ENCODE measurements at regions not wholly inside any gene's neighbourhood (a gene's known extent, or its start where the extent isn't known, plus 50 kb on each side); places are given as distances from the start of the nearest gene placed in this dataset.

DNA sequence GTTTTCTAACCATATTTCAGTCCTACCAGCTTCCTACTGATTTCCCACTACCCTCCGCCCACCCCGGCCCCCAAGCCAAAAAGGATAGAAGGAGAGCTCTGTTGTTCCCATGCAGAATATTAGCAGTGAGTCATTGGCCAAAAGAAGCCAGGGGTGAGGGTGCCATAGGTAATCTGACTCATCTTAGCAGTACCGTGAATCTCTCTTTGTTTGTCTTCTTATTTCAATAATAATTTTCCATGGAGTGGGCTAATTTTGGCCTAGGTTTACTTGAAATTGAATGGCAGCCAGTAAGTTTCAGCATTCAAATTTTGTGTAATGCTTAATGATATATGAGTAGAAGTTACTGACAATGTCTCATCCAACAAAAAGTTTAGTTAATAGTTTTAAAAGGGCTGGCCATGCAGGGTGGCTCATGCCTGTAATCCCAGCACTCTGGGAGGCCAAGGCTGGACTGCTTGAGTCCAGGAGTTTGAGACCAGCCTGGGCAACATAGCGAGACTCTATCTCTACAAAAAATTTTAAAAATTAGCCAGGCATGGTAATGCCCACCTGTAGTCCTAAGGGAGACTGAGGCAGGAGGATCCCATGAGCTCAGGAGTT lies 74.2 kb downstream of the C9orf152 start:
- TF ChIP-seq CTCF (conservative IDR thresholded peaks at IDR 0.05; ENCODE audit: low read depth, low read length) (no peak), EZH2phosphoT487 (IDR thresholded peaks at IDR 0.05; ENCODE audit: borderline replicate concordance, low read length) (no peak), EZH2 (IDR thresholded peaks at IDR 0.05; ENCODE audit: low read length, unreplicated experiment) (no peak)

All from PC-3 (cell line).